MM.1S (cell line): ENCODE measurements at regions not wholly inside any gene's neighbourhood (a gene's known extent, or its start where the extent isn't known, plus 50 kb on each side); places are given as distances from the start of the nearest gene placed in this dataset.

Experiments
- DNase-seq: peaks from one replicate; pipeline ENCODE4 v3.0.0-alpha.2; 2015
- H2AFZ ChIP-seq: fragments of 300-600 bp; sonication (generic); 2 replicates; pipeline ENCODE4 v1.6.0; 2016; ENCODE audit warnings: antibody characterized with exemption, low read length
- H3F3A ChIP-seq: fragments of 300-600 bp; sonication (generic); 2 replicates; pipeline ENCODE4 v1.6.1; 2016; ENCODE audit warnings: mild to moderate bottlenecking, antibody characterized with exemption, low read length, moderate library complexity, mixed read lengths; ENCODE audit not compliant: insufficient read depth
- H3K27ac ChIP-seq: fragments of 300-600 bp; sonication (generic); 2 replicates; pipeline ENCODE4 v1.5.1; 2016; ENCODE audit warnings: mild to moderate bottlenecking, low read length
- H3K27me3 ChIP-seq: fragments of 300-600 bp; sonication (generic); replicated peaks from 2 replicates; pipeline ENCODE4 v1.6.0; 2016; ENCODE audit warnings: low read length; ENCODE audit not compliant: insufficient read depth
- H3K36me3 ChIP-seq: fragments of 300-600 bp; sonication (generic); replicated peaks from 2 replicates; pipeline ENCODE4 v1.6.1; 2016; ENCODE audit warnings: mild to moderate bottlenecking, low read length, mixed read lengths; ENCODE audit not compliant: insufficient read depth
- H3K4me1 ChIP-seq: fragments of 300-600 bp; sonication (generic); 2 replicates; pipeline ENCODE4 v1.6.1; 2016; ENCODE audit warnings: low read length, mixed read lengths
- H3K4me2 ChIP-seq: fragments of 300-600 bp; sonication (generic); 2 replicates; pipeline ENCODE4 v1.6.0; 2016; ENCODE audit warnings: low read depth, low read length
- H3K4me3 ChIP-seq: fragments of 300-600 bp; sonication (generic); 2 replicates; pipeline ENCODE4 v1.5.1; 2016; ENCODE audit warnings: low read length, mixed read lengths
- H3K79me2 ChIP-seq: fragments of 300-600 bp; sonication (generic); 2 replicates; pipeline ENCODE4 v1.6.1; 2016; ENCODE audit warnings: mixed run types, low read length, mixed read lengths
- H3K9ac ChIP-seq: fragments of 300-600 bp; sonication (generic); 2 replicates; pipeline ENCODE4 v1.6.1; 2016; ENCODE audit warnings: low read length, mixed read lengths
- H3K9me2 ChIP-seq: fragments of 300-600 bp; sonication (generic); replicated peaks from 2 replicates; pipeline ENCODE4 v1.6.1; 2016; ENCODE audit warnings: mild to moderate bottlenecking, low read length, mixed read lengths; ENCODE audit not compliant: insufficient read depth
- H3K9me3 ChIP-seq: fragments of 300-600 bp; sonication (generic); replicated peaks from 2 replicates; pipeline ENCODE4 v1.6.1; 2016; ENCODE audit warnings: mild to moderate bottlenecking, low read length, mixed read lengths; ENCODE audit not compliant: insufficient read depth
- H4K20me1 ChIP-seq: fragments of 300-600 bp; sonication (generic); 2 replicates; pipeline ENCODE4 v1.6.1; 2016; ENCODE audit warnings: mild to moderate bottlenecking, low read length, moderate library complexity, mixed read lengths; ENCODE audit not compliant: insufficient read depth
- EZH2 ChIP-seq: fragments of 300-600 bp; sonication (generic); optimal IDR thresholded peaks from 2 replicates; pipeline ENCODE3; 2017; ENCODE audit warnings: low read depth, mild to moderate bottlenecking, antibody characterized with exemption, low read length, mixed read lengths
- EZH2phosphoT487 ChIP-seq: fragments of 300-600 bp; sonication (generic); IDR thresholded peaks from 2 replicates; pipeline ENCODE4 v1.6.1; 2018; ENCODE audit warnings: antibody characterized with exemption, low read length
- TF ChIP-seq, protein P1 (sequence below): fragments of 300-600 bp; sonication (generic); IDR thresholded peaks from 2 replicates; pipeline ENCODE4 v1.5.1; 2016; ENCODE audit warnings: antibody characterized with exemption, low read length, mixed read lengths

DNA sequence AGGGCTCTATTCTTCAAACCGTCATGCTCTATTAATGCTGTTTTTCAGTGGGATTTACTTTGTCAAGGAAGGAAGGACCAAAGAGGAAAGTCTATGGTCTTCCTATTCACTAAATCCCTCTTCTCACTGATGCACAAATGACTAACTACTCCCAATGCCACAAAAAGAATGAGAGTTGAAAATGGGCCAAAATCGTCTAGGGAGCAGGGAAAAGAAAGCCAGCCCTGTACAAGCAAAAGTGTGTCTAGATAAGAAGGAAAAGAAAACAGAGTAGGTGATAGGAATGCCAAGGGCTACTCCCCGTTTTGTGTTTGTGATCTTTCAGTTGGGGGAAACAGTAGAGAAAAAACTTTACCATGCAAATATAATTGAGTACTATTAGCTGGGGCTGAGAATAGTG is 97.2 kb upstream of the TMCO5A start:
- TF ChIP-seq, protein P1, sequence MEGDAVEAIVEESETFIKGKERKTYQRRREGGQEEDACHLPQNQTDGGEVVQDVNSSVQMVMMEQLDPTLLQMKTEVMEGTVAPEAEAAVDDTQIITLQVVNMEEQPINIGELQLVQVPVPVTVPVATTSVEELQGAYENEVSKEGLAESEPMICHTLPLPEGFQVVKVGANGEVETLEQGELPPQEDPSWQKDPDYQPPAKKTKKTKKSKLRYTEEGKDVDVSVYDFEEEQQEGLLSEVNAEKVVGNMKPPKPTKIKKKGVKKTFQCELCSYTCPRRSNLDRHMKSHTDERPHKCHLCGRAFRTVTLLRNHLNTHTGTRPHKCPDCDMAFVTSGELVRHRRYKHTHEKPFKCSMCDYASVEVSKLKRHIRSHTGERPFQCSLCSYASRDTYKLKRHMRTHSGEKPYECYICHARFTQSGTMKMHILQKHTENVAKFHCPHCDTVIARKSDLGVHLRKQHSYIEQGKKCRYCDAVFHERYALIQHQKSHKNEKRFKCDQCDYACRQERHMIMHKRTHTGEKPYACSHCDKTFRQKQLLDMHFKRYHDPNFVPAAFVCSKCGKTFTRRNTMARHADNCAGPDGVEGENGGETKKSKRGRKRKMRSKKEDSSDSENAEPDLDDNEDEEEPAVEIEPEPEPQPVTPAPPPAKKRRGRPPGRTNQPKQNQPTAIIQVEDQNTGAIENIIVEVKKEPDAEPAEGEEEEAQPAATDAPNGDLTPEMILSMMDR, result no peak
- TF ChIP-seq EZH2phosphoT487 (no peak), EZH2 (no peak)
- Histone ChIP-seq H4K20me1 (no peaks in the 10 kb centered on the region), H3K9me3 (0 out of 2 replicates have a peak, but pooled peaks cover 2% of the 10 kb centered on the region), H3K9ac (no peak overlapping the region), H3F3A (no peaks in the 10 kb centered on the region), H3K27ac (no peak overlapping the region), H3K4me2 (no peak overlapping the region), H3K4me3 (no peak overlapping the region), H3K27me3 (no peaks in the 10 kb centered on the region), H2AFZ (no peak overlapping the region), H3K79me2 (no peaks in the 10 kb centered on the region), H3K36me3 (no peaks in the 10 kb centered on the region), H3K9me2 (no peaks in the 10 kb centered on the region), H3K4me1 (no peaks in the 10 kb centered on the region)
- DNase-seq, result no peak

DNA sequence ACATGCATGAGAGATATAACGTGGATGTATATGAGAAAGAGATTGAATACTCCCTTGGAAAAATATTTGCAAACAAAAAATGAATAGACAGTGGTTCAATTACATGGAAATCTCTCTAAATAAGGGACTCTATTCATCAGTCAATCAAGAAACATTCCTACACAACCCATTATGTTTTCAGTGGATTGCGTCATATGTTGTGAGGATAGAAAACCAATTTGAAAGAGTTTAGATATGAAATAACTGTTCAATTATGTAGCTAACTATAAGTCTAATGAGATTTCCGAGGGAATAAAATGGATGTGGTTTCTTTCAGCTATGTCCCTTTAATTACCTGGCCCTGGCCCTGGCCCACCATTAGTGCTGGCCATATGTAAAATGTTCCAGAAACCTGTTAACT is 86.7 kb upstream of the TMCO5A start:
- Histone ChIP-seq H3K9ac (no peak overlapping the region), H2AFZ (no peak overlapping the region), H3K4me2 (no peak overlapping the region), H3K4me3 (no peak overlapping the region), H3K79me2 (no peaks in the 10 kb centered on the region), H3K36me3 (no peaks in the 10 kb centered on the region), H4K20me1 (no peaks in the 10 kb centered on the region), H3K27me3 (no peaks in the 10 kb centered on the region), H3K27ac (no peak overlapping the region), H3F3A (no peaks in the 10 kb centered on the region), H3K9me2 (no peaks in the 10 kb centered on the region), H3K9me3 (no peaks in the 10 kb centered on the region), H3K4me1 (no peaks in the 10 kb centered on the region)
- TF ChIP-seq EZH2 (no peak), EZH2phosphoT487 (no peak)
- TF ChIP-seq, protein P1, result no peak
- DNase-seq, result no peak

DNA sequence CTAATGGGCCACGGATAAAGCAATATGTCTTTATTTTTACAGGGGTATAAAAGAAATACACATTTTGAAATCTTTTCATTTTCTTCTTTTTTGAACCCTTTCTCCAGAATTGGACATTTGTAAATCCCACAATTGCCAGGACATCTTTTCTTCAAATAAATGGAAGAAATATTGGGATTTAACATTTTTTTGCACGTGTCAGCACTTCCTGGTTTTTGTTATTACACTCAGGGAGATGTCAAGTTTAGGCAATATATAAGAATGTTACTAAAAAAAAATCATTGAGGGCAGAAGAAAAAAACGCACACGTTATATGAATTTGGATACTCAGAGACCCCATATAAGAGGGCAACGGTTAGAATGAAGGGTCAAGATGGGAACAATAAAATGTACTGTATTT is 78.3 kb upstream of the TMCO5A start:
- H3K9me3 ChIP-seq, result no peaks in the 10 kb centered on the region
- H3K79me2 ChIP-seq, result no peaks in the 10 kb centered on the region
- no peaks in the 10 kb centered on the region for H3K4me1 ChIP-seq
- TF ChIP-seq, protein P1, result no peak
- TF ChIP-seq EZH2, result no peak
- no peak for TF ChIP-seq EZH2phosphoT487
- no peaks in the 10 kb centered on the region for H3F3A ChIP-seq
- H3K27ac ChIP-seq, result no peak overlapping the region
- no peak overlapping the region for H3K9ac ChIP-seq
- H3K4me3 ChIP-seq, result no peak overlapping the region
- no peaks in the 10 kb centered on the region for H3K9me2 ChIP-seq
- DNase-seq, result no peak
- H3K27me3 ChIP-seq, result no peaks in the 10 kb centered on the region
- no peak overlapping the region for H2AFZ ChIP-seq
- H4K20me1 ChIP-seq, result no peaks in the 10 kb centered on the region
- no peaks in the 10 kb centered on the region for H3K36me3 ChIP-seq
- H3K4me2 ChIP-seq, result no peak overlapping the region
